ENCODE measurements at regions not wholly inside any gene's neighbourhood (a gene's known extent, or its start where the extent isn't known, plus 50 kb on each side); places are given as distances from the start of the nearest gene placed in this dataset.

GRCh38 chr1:57883642-57883995, 459.8 kb upstream of the DAB1 start:
- no peaks in the 10 kb centered on the region for H3K36me3 Mint-ChIP-seq
- H3K4me1 Mint-ChIP-seq = no peaks in the 10 kb centered on the region
- CTCF ChIA-PET = no interaction called here
- no peak overlapping the region for H3K27ac Mint-ChIP-seq
- no peak for DNase-seq
- no peak overlapping the region for H3K4me3 Mint-ChIP-seq
- H3K9me3 Mint-ChIP-seq = no peaks in the 10 kb centered on the region
- no peaks in the 10 kb centered on the region for H3K27me3 Mint-ChIP-seq

GRCh38 chr1:57882934-57883641, 459.2 kb upstream of the DAB1 start:
- no peak for DNase-seq
- no peaks in the 10 kb centered on the region for H3K27me3 Mint-ChIP-seq

GRCh38 chr1:57882072-57882471, 458.2 kb upstream of the DAB1 start:
- Mint-ChIP-seq H3K27me3 (no peaks in the 10 kb centered on the region), H3K27ac (no peak overlapping the region), H3K36me3 (no peaks in the 10 kb centered on the region), H3K4me1 (no peaks in the 10 kb centered on the region), H3K9me3 (no peaks in the 10 kb centered on the region), H3K4me3 (no peak overlapping the region)
- CTCF ChIA-PET = no interaction called here
- DNase-seq = no peak

More at GRCh38 chr1:57882934-57883641, 459.2 kb upstream of the DAB1 start:
- CTCF ChIA-PET = no interaction called here
- H3K9me3 Mint-ChIP-seq = no peaks in the 10 kb centered on the region
- H3K4me1 Mint-ChIP-seq = no peaks in the 10 kb centered on the region
- no peak overlapping the region for H3K27ac Mint-ChIP-seq
- H3K36me3 Mint-ChIP-seq = no peaks in the 10 kb centered on the region
- no peak overlapping the region for H3K4me3 Mint-ChIP-seq

- no peaks in the 10 kb centered on the region for H3K36me3 Mint-ChIP-seq
- no peak overlapping the region for H3K27ac Mint-ChIP-seq
- H3K4me3 Mint-ChIP-seq = no peak overlapping the region
- DNase-seq = no peak
- no peaks in the 10 kb centered on the region for H3K4me1 Mint-ChIP-seq
- no peaks in the 10 kb centered on the region for H3K9me3 Mint-ChIP-seq
- CTCF ChIA-PET = no interaction called here
- no peaks in the 10 kb centered on the region for H3K27me3 Mint-ChIP-seq
These were observed 457.8 kb upstream of the DAB1 start for GRCh38 chr1:57881639-57882038.

GRCh38 chr1:57879700-57880099, 455.8 kb upstream of the DAB1 start:
- Mint-ChIP-seq H3K4me3 (no peak overlapping the region), H3K36me3 (no peaks in the 10 kb centered on the region), H3K27me3 (no peaks in the 10 kb centered on the region)

GRCh38 chr1:57874418-57874877, 450.6 kb upstream of the DAB1 start:
- no peak overlapping the region for H3K4me3 Mint-ChIP-seq
- H3K36me3 Mint-ChIP-seq = no peaks in the 10 kb centered on the region
- H3K9me3 Mint-ChIP-seq = no peaks in the 10 kb centered on the region
- no peaks in the 10 kb centered on the region for H3K4me1 Mint-ChIP-seq
- no peak overlapping the region for H3K27ac Mint-ChIP-seq
- DNase-seq = no peak
- H3K27me3 Mint-ChIP-seq = no peaks in the 10 kb centered on the region
- CTCF ChIA-PET = no interaction called here

More at GRCh38 chr1:57879700-57880099, 455.8 kb upstream of the DAB1 start:
- Mint-ChIP-seq H3K9me3 (no peaks in the 10 kb centered on the region), H3K27ac (no peak overlapping the region), H3K4me1 (no peaks in the 10 kb centered on the region)
- CTCF ChIA-PET = no interaction called here
- no peak for DNase-seq

GRCh38 chr1:57872913-57873312, 449.1 kb upstream of the DAB1 start:
- H3K4me3 Mint-ChIP-seq = no peak overlapping the region
- no peaks in the 10 kb centered on the region for H3K27me3 Mint-ChIP-seq

GRCh38 chr1:57868908-57869307, 445.0 kb upstream of the DAB1 start:
- CTCF ChIA-PET = no interaction called here
- H3K27ac Mint-ChIP-seq = no peak overlapping the region
- H3K9me3 Mint-ChIP-seq = no peaks in the 10 kb centered on the region

More at GRCh38 chr1:57872913-57873312, 449.1 kb upstream of the DAB1 start:
- Mint-ChIP-seq H3K9me3 (no peaks in the 10 kb centered on the region), H3K4me1 (no peaks in the 10 kb centered on the region), H3K36me3 (no peaks in the 10 kb centered on the region), H3K27ac (no peak overlapping the region)
- DNase-seq = no peak
- CTCF ChIA-PET = no interaction called here

GRCh38 chr1:57868239-57868638, 444.4 kb upstream of the DAB1 start:
- Mint-ChIP-seq H3K4me3 (no peak overlapping the region), H3K4me1 (no peaks in the 10 kb centered on the region), H3K27ac (no peak overlapping the region), H3K36me3 (no peaks in the 10 kb centered on the region), H3K27me3 (no peaks in the 10 kb centered on the region), H3K9me3 (no peaks in the 10 kb centered on the region)
- no peak for DNase-seq
- CTCF ChIA-PET = no interaction called here

More at GRCh38 chr1:57868908-57869307, 445.0 kb upstream of the DAB1 start:
- Mint-ChIP-seq H3K4me1 (no peaks in the 10 kb centered on the region), H3K27me3 (no peaks in the 10 kb centered on the region), H3K36me3 (no peaks in the 10 kb centered on the region), H3K4me3 (no peak overlapping the region)
- no peak for DNase-seq

GRCh38 chr1:57866998-57867397, 443.1 kb upstream of the DAB1 start:
- H3K27me3 Mint-ChIP-seq = no peaks in the 10 kb centered on the region
- no peak overlapping the region for H3K4me3 Mint-ChIP-seq
- CTCF ChIA-PET = no interaction called here
- no peaks in the 10 kb centered on the region for H3K36me3 Mint-ChIP-seq
- H3K4me1 Mint-ChIP-seq = no peaks in the 10 kb centered on the region
- no peak for DNase-seq
- H3K27ac Mint-ChIP-seq = no peak overlapping the region
- H3K9me3 Mint-ChIP-seq = no peaks in the 10 kb centered on the region

GRCh38 chr1:57860931-57861565, 437.2 kb upstream of the DAB1 start:
- Mint-ChIP-seq H3K36me3 (no peaks in the 10 kb centered on the region), H3K27ac (no peak overlapping the region), H3K27me3 (no peaks in the 10 kb centered on the region), H3K4me3 (no peak overlapping the region), H3K9me3 (no peaks in the 10 kb centered on the region), H3K4me1 (no peaks in the 10 kb centered on the region)
- DNase-seq = no peak
- CTCF ChIA-PET = no interaction called here

GRCh38 chr1:57860325-57860724, 436.5 kb upstream of the DAB1 start:
- no peak overlapping the region for H3K27ac Mint-ChIP-seq
- H3K27me3 Mint-ChIP-seq = no peaks in the 10 kb centered on the region
- no peaks in the 10 kb centered on the region for H3K4me1 Mint-ChIP-seq

GRCh38 chr1:57858740-57859139, 434.9 kb upstream of the DAB1 start:
- no peaks in the 10 kb centered on the region for H3K4me1 Mint-ChIP-seq
- no peaks in the 10 kb centered on the region for H3K27me3 Mint-ChIP-seq
- H3K4me3 Mint-ChIP-seq = no peak overlapping the region
- no peaks in the 10 kb centered on the region for H3K9me3 Mint-ChIP-seq
- DNase-seq = no peak
- CTCF ChIA-PET = no interaction called here
- no peak overlapping the region for H3K27ac Mint-ChIP-seq
- no peaks in the 10 kb centered on the region for H3K36me3 Mint-ChIP-seq

More at GRCh38 chr1:57860325-57860724, 436.5 kb upstream of the DAB1 start:
- CTCF ChIA-PET = no interaction called here
- no peak overlapping the region for H3K4me3 Mint-ChIP-seq
- no peak for DNase-seq
- no peaks in the 10 kb centered on the region for H3K36me3 Mint-ChIP-seq
- H3K9me3 Mint-ChIP-seq = no peaks in the 10 kb centered on the region

GRCh38 chr1:57857809-57858208, 433.9 kb upstream of the DAB1 start:
- Mint-ChIP-seq H3K27ac (no peak overlapping the region), H3K4me1 (no peaks in the 10 kb centered on the region), H3K27me3 (no peaks in the 10 kb centered on the region), H3K4me3 (no peak overlapping the region), H3K36me3 (no peaks in the 10 kb centered on the region), H3K9me3 (no peaks in the 10 kb centered on the region)
- CTCF ChIA-PET = no interaction called here
- DNase-seq = no peak

GRCh38 chr1:57854436-57854835, 430.6 kb upstream of the DAB1 start:
- H3K27me3 Mint-ChIP-seq = no peaks in the 10 kb centered on the region
- DNase-seq = no peak
- CTCF ChIA-PET = no interaction called here

More at GRCh38 chr1:57854436-57854835, 430.6 kb upstream of the DAB1 start:
- H3K4me3 Mint-ChIP-seq = no peak overlapping the region
- H3K27ac Mint-ChIP-seq = no peak overlapping the region
- no peaks in the 10 kb centered on the region for H3K9me3 Mint-ChIP-seq
- no peaks in the 10 kb centered on the region for H3K4me1 Mint-ChIP-seq
- H3K36me3 Mint-ChIP-seq = no peaks in the 10 kb centered on the region
